Spleen (tissue), 7 donors: ENCODE measurements at regions not wholly inside any gene's neighbourhood (a gene's known extent, or its start where the extent isn't known, plus 50 kb on each side); places are given as distances from the start of the nearest gene placed in this dataset.

Source experiments
- CTCF ChIP-seq, 11 experiments: fragments of 200-600 bp in 7 of 11; fragments of 450-650 bp in 4 of 11; sonication (generic) in 4 of 11; IDR thresholded peaks in 8 of 11; conservative IDR thresholded peaks in 3 of 11; 1 replicate in 7 of 11; 2 replicates in 4 of 11; pipeline versions ENCODE4 v1.4.0 to v1.8.0; 2016 to 2021; ENCODE audit warnings: antibody characterized with exemption in 11 of 11, inconsistent platforms in 4 of 11, mild to moderate bottlenecking in 1 of 11
- POLR2A ChIP-seq, 3 donors: fragments of 450-650 bp; IDR thresholded peaks; one replicate each; pipeline ENCODE4 v1.5.1; 2017; ENCODE audit warnings: antibody characterized with exemption in 3 of 3, mild to moderate bottlenecking in 1 of 3
- donor health status: DM: no; HTN: no; CAD: no; lungs with moderate emphysema.
- donor health status: DM: no; HTN: no; CAD: no.
- donor health status: DM: no; HTN: no; CAD: no.

GRCh38 chr2:224174521-224174920, 135.4 kb upstream of the SERPINE2 start:
- TF ChIP-seq CTCF (IDR thresholded peaks at IDR 0.05 in 8 of 11, conservative IDR thresholded peaks at IDR 0.05 in 3 of 11) (no peak), POLR2A (IDR thresholded peaks at IDR 0.05) (no peak)
